Liver (tissue), 8 donors: ENCODE measurements at regions not wholly inside any gene's neighbourhood (a gene's known extent, or its start where the extent isn't known, plus 50 kb on each side); places are given as distances from the start of the nearest gene placed in this dataset.

Experiments
- DNase-seq: peaks from one replicate; pipeline ENCODE4 v3.0.0-alpha.2; 2017; ENCODE audit warnings: low spot score
- H3K27ac ChIP-seq, 2 donors: one replicate each; pipeline ENCODE4 v1.7.0; 2013; ENCODE audit warnings: inconsistent platforms in 2 of 2, low read length in 2 of 2, control low read depth in 1 of 2, low read depth in 1 of 2, mild to moderate bottlenecking in 1 of 2
- H3K27me3 ChIP-seq, 4 donors: one replicate each; pipeline versions ENCODE4 v1.6.1 to v1.7.0; 2013; ENCODE audit warnings: low read length in 3 of 4, inconsistent platforms in 1 of 4, mild to moderate bottlenecking in 1 of 4, moderate library complexity in 1 of 4; ENCODE audit not compliant: control insufficient read depth in 4 of 4, insufficient read depth in 4 of 4
- H3K36me3 ChIP-seq, 4 donors: one replicate each; pipeline versions ENCODE4 v1.6.1 to v1.7.0; 2013; ENCODE audit warnings: low read length in 3 of 4, mild to moderate bottlenecking in 3 of 4, low read depth in 1 of 4, moderate library complexity in 1 of 4; ENCODE audit not compliant: control insufficient read depth in 4 of 4, insufficient read depth in 3 of 4
- H3K4me1 ChIP-seq, 4 donors: one replicate each; pipeline versions ENCODE4 v1.6.1 to v1.7.0; 2013; ENCODE audit warnings: low read length in 3 of 4, mild to moderate bottlenecking in 3 of 4, moderate library complexity in 1 of 4; ENCODE audit not compliant: control insufficient read depth in 4 of 4, insufficient read depth in 4 of 4
- H3K4me3 ChIP-seq, 3 donors: one replicate each; pipeline versions ENCODE4 v1.6.1 to v1.7.0; 2013; ENCODE audit warnings: low read length in 3 of 3, control low read depth in 1 of 3, low read depth in 1 of 3, mild to moderate bottlenecking in 1 of 3
- H3K9ac ChIP-seq, 2 donors: one replicate each; pipeline ENCODE4 v1.7.0; 2013; ENCODE audit warnings: low read length in 2 of 2, mild to moderate bottlenecking in 2 of 2, moderate library complexity in 2 of 2, control low read depth in 1 of 2, low read depth in 1 of 2
- H3K9me3 ChIP-seq, 4 donors: one replicate each; pipeline versions ENCODE4 v1.6.1 to v1.7.0; 2013; ENCODE audit warnings: low read length in 3 of 4; ENCODE audit not compliant: control insufficient read depth in 4 of 4
- EGR1 ChIP-seq, 2 donors: IDR thresholded peaks; 2 replicates each; pipeline ENCODE4 v1.6.1; 2016 to 2018; ENCODE audit warnings: antibody characterized with exemption in 2 of 2, low read depth in 2 of 2
- FOXA1 ChIP-seq: IDR thresholded peaks from 2 replicates; pipeline ENCODE4 v1.6.1; 2016; ENCODE audit warnings: antibody characterized with exemption
- FOXA2 ChIP-seq: IDR thresholded peaks from 2 replicates; pipeline ENCODE4 v1.6.1; 2016; ENCODE audit warnings: antibody characterized with exemption
- GABPA ChIP-seq, 2 donors: IDR thresholded peaks in 1 of 2; conservative IDR thresholded peaks in 1 of 2; 2 replicates each; pipeline ENCODE4 v1.6.1; 2016; ENCODE audit warnings: antibody characterized with exemption in 2 of 2, mild to moderate bottlenecking in 1 of 2, moderate library complexity in 1 of 2
- HNF4A ChIP-seq, 2 donors: conservative IDR thresholded peaks; 2 replicates each; pipeline ENCODE4 v1.6.1; 2016; ENCODE audit warnings: antibody characterized with exemption in 2 of 2, mild to moderate bottlenecking in 2 of 2
- HNF4G ChIP-seq: IDR thresholded peaks from 2 replicates; pipeline ENCODE4 v1.6.1; 2016; ENCODE audit warnings: antibody characterized with exemption
- JUND ChIP-seq, 2 donors: IDR thresholded peaks; 2 replicates each; pipeline ENCODE4 v1.6.1; 2016; ENCODE audit warnings: antibody characterized with exemption in 2 of 2
- MAX ChIP-seq: IDR thresholded peaks from 2 replicates; pipeline ENCODE4 v1.6.1; 2016; ENCODE audit warnings: antibody characterized with exemption
- NR2F2 ChIP-seq: IDR thresholded peaks from 2 replicates; pipeline ENCODE4 v1.6.1; 2016; ENCODE audit warnings: antibody characterized with exemption
- RAD21 ChIP-seq, 2 donors: IDR thresholded peaks; 2 replicates each; pipeline ENCODE4 v1.6.1; 2016; ENCODE audit warnings: antibody characterized with exemption in 2 of 2, mild to moderate bottlenecking in 2 of 2
- REST ChIP-seq: IDR thresholded peaks from 2 replicates; pipeline ENCODE4 v1.6.1; 2016; ENCODE audit warnings: antibody characterized with exemption, mild to moderate bottlenecking
- RXRA ChIP-seq, 2 donors: IDR thresholded peaks; 2 replicates each; pipeline ENCODE4 v1.6.1; 2017 to 2018; ENCODE audit warnings: antibody characterized with exemption in 2 of 2, mild to moderate bottlenecking in 1 of 2
- SP1 ChIP-seq: IDR thresholded peaks from 2 replicates; pipeline ENCODE4 v1.6.1; 2018; ENCODE audit warnings: antibody characterized with exemption, mild to moderate bottlenecking
- TAF1 ChIP-seq: conservative IDR thresholded peaks from 2 replicates; pipeline ENCODE4 v1.6.1; 2016; ENCODE audit warnings: antibody characterized with exemption, mild to moderate bottlenecking
- YY1 ChIP-seq: IDR thresholded peaks from 2 replicates; pipeline ENCODE4 v1.6.1; 2016; ENCODE audit warnings: antibody characterized with exemption, mild to moderate bottlenecking
- ZBTB33 ChIP-seq: IDR thresholded peaks from 2 replicates; pipeline ENCODE4 v1.6.1; 2016; ENCODE audit warnings: antibody characterized with exemption
- WGBS: extraction: QIAGEN DNeasy Blood & Tissue Kit; methylation state at CpG from one replicate; pipeline ENCODE4 v1.1.7; 2013; 5-methylcytosine and 5-hydroxymethylcytosine counted together
- TF ChIP-seq, protein P1 (sequence below): fragments of 150-350 bp; IDR thresholded peaks from 2 replicates; pipeline ENCODE4 v1.5.1; 2017; ENCODE audit warnings: improper control_type of control experiment, low read depth, low read length; ENCODE audit not compliant: missing input control
- TF ChIP-seq, protein P2 (sequence below): IDR thresholded peaks from 2 replicates; pipeline ENCODE4 v1.6.1; 2016; ENCODE audit warnings: antibody characterized with exemption
- donor health status: healthy.
- donor health status: healthy.
- donor health status: healthy.
- donor health status: healthy.
- donor health status: healthy.

GRCh38 chr11:39255648-39256047 is 2203.8 kb downstream of the LRRC4C start:
- peaks cover 0 to 11% (median 4%) of the 10 kb centered on the region in 4 donors for H3K9me3 ChIP-seq
- no peaks in the 10 kb centered on the region for H3K27me3 ChIP-seq
- 90% methylated on average over 1 of the region's 1 CpG for WGBS
- H3K36me3 ChIP-seq: no peaks in the 10 kb centered on the region
- TF ChIP-seq JUND (IDR thresholded peaks at IDR 0.05): no peak
- no peak overlapping the region for H3K4me3 ChIP-seq
- no peak overlapping the region for H3K27ac ChIP-seq
- H3K9ac ChIP-seq: no peak overlapping the region
- DNase-seq: no peak
- no peaks in the 10 kb centered on the region for H3K4me1 ChIP-seq

DNA sequence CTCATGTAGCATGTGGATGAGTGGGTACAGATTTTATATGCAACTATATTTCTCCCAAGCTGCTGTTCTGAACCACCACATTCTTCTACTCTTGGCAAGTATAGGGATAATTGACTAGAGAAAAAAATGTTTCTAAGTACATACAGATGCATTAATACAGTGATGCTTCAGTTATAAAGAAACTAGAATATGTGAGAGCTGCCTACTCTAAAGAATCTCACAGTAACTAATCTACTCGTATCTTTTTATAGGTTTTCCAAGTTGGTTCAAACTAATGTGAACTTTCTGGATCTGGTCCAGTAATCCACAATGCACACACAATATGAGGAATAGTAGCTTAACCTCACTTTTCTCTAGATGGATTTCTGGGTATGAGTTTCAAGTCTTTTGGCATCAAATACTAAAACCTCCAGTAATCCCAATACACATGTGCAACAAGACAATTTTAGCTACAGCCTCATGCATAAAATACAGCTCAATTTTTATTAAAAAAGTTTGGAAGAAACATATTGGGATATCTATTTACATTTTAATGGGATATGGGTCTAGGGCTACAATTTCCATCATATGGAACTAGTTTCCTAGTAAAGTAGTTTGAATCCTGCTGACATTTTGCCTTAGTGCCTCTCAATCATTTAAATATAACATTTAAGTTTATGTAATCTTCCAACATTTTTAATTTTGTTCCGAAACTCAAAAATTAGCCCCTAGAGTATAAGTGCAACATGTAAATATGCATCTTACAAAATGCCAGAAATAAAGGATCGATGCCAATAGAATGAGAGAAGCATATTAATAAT is 2209.7 kb downstream of the LRRC4C start:
- Histone ChIP-seq H3K9ac (no peak overlapping the region), H3K4me1 (no peaks in the 10 kb centered on the region), H3K27me3 (no peaks in the 10 kb centered on the region), H3K9me3 (peaks cover 0 to 5% (median under 1%) of the 10 kb centered on the region in 4 donors), H3K4me3 (no peak overlapping the region), H3K36me3 (no peaks in the 10 kb centered on the region), H3K27ac (no peak overlapping the region)
- WGBS: 53% methylated on average over 3 of the region's 3 CpGs
- no peak for DNase-seq
- no peak for TF ChIP-seq FOXA1

GRCh38 chr11:39247570-39248137 is 2211.8 kb downstream of the LRRC4C start:
- H3K9ac ChIP-seq: no peak overlapping the region
- TF ChIP-seq JUND (IDR thresholded peaks at IDR 0.05): no peak
- no peak for TF ChIP-seq SP1
- TF ChIP-seq, protein P1, sequence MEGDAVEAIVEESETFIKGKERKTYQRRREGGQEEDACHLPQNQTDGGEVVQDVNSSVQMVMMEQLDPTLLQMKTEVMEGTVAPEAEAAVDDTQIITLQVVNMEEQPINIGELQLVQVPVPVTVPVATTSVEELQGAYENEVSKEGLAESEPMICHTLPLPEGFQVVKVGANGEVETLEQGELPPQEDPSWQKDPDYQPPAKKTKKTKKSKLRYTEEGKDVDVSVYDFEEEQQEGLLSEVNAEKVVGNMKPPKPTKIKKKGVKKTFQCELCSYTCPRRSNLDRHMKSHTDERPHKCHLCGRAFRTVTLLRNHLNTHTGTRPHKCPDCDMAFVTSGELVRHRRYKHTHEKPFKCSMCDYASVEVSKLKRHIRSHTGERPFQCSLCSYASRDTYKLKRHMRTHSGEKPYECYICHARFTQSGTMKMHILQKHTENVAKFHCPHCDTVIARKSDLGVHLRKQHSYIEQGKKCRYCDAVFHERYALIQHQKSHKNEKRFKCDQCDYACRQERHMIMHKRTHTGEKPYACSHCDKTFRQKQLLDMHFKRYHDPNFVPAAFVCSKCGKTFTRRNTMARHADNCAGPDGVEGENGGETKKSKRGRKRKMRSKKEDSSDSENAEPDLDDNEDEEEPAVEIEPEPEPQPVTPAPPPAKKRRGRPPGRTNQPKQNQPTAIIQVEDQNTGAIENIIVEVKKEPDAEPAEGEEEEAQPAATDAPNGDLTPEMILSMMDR: no peak
- no peak for TF ChIP-seq FOXA2
- no peak for TF ChIP-seq GABPA (IDR thresholded peaks at IDR 0.05 in 1 of 2, conservative IDR thresholded peaks at IDR 0.05 in 1 of 2)
- no peak for TF ChIP-seq REST
- no peak for TF ChIP-seq RXRA (IDR thresholded peaks at IDR 0.05)
- TF ChIP-seq TAF1: no peak
- no peak for TF ChIP-seq MAX
- TF ChIP-seq YY1: no peak
- TF ChIP-seq, protein P2, sequence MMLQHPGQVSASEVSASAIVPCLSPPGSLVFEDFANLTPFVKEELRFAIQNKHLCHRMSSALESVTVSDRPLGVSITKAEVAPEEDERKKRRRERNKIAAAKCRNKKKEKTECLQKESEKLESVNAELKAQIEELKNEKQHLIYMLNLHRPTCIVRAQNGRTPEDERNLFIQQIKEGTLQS: no peak
- TF ChIP-seq NR2F2: no peak
- TF ChIP-seq HNF4A (conservative IDR thresholded peaks at IDR 0.05): no peak
- no peak for TF ChIP-seq RAD21 (IDR thresholded peaks at IDR 0.05)
- no peak for TF ChIP-seq FOXA1
- no peak for TF ChIP-seq EGR1 (IDR thresholded peaks at IDR 0.05; ENCODE audit: low read depth in 2 of 2)
- TF ChIP-seq HNF4G: no peak
- TF ChIP-seq ZBTB33: no peak
- H3K9me3 ChIP-seq: peaks cover 0 to under 1% (median 0%) of the 10 kb centered on the region in 4 donors
- no peaks in the 10 kb centered on the region for H3K27me3 ChIP-seq
- no peak for DNase-seq
- H3K36me3 ChIP-seq: no peaks in the 10 kb centered on the region
- H3K4me1 ChIP-seq: no peaks in the 10 kb centered on the region
- H3K27ac ChIP-seq: no peak overlapping the region
- no peak overlapping the region for H3K4me3 ChIP-seq
- WGBS: 65% methylated on average over 1 of the region's 1 CpG
